T-cell (primary cell): ENCODE measurements at regions not wholly inside any gene's neighbourhood (a gene's known extent, or its start where the extent isn't known, plus 50 kb on each side); places are given as distances from the start of the nearest gene placed in this dataset.

Experiments
- ATAC-seq, 4 experiments: fragments of 200-7000 bp in 3 of 4; fragments of 150-1000 bp in 1 of 4; cut with Tn5 transposase; replicated peaks in 1 of 4; 1 replicate in 3 of 4; 2 replicates in 1 of 4; pipeline ENCODE4 v1.10.0; 2021; ENCODE audit warnings: moderate library complexity in 3 of 4, mild to moderate bottlenecking in 2 of 4, moderate number of reproducible peaks in 1 of 4
- CTCF ChIA-PET, 2 donors: fragments of 300-600 bp; sonication (Branson Sonifier 250); formaldehyde crosslinking; loops; one replicate each; lab custom pipeline; 2022; ENCODE audit warnings: antibody characterized with exemption in 2 of 2; lab: Charles Lee
- POLR2A ChIA-PET, 2 donors: fragments of 300-600 bp; sonication (Branson Sonifier 250); formaldehyde crosslinking; loops; one replicate each; lab custom pipeline; 2022; ENCODE audit warnings: antibody characterized with exemption in 2 of 2; lab: Charles Lee
- DNase-seq, 35 experiments: peaks; one replicate each; pipeline versions ENCODE4 v3.0.0 to v3.0.0-alpha.2; 2013 to 2023
- H3K27ac ChIP-seq: one replicate; pipeline ENCODE4 v1.5.1; 2013; ENCODE audit warnings: low read length
- H3K27me3 ChIP-seq, 2 experiments: replicated peaks in 1 of 2; 1 replicate in 1 of 2; 2 replicates in 1 of 2; pipeline versions ENCODE4 v1.6.1 to v1.7.0; 2013; ENCODE audit warnings: low read length in 1 of 2, mixed read lengths in 1 of 2; ENCODE audit not compliant: control insufficient read depth in 2 of 2, insufficient read depth in 2 of 2; ENCODE audit errors: extremely low read depth in 1 of 2
- H3K36me3 ChIP-seq, 2 donors: 1 replicate in 1 of 2; 2 replicates in 1 of 2; pipeline versions ENCODE4 v1.6.1 to v1.7.0; 2013; ENCODE audit warnings: low read length in 1 of 2; ENCODE audit not compliant: control insufficient read depth in 2 of 2, insufficient read depth in 1 of 2; ENCODE audit errors: extremely low read depth in 1 of 2
- H3K4me1 ChIP-seq, 2 experiments: 1 replicate in 1 of 2; 2 replicates in 1 of 2; pipeline versions ENCODE4 v1.6.1 to v1.7.0; 2013; ENCODE audit warnings: low read length in 2 of 2, mixed read lengths in 1 of 2; ENCODE audit not compliant: insufficient read depth in 2 of 2, control insufficient read depth in 1 of 2; ENCODE audit errors: extremely low read depth in 1 of 2
- H3K4me3 ChIP-seq, 2 donors: 1 replicate in 1 of 2; 2 replicates in 1 of 2; pipeline versions ENCODE4 v1.5.1 to v1.7.0; 2013; ENCODE audit warnings: mild to moderate bottlenecking in 2 of 2, low read length in 1 of 2, moderate library complexity in 1 of 2; ENCODE audit not compliant: control insufficient read depth in 1 of 2; ENCODE audit errors: extremely low read depth in 1 of 2
- H3K9me3 ChIP-seq: 2 replicates; pipeline ENCODE4 v1.7.0; 2013
- H3K27ac Mint-ChIP-seq, 2 donors: one replicate each; pipeline ENCODE4 v1.8.0; 2020 to 2021; ENCODE audit warnings: mild to moderate bottlenecking in 2 of 2, mixed read lengths in 2 of 2
- H3K27me3 Mint-ChIP-seq, 2 donors: one replicate each; pipeline ENCODE4 v1.8.0; 2021 to 2022; ENCODE audit warnings: mixed read lengths in 2 of 2
- H3K36me3 Mint-ChIP-seq: one replicate; pipeline ENCODE4 v1.8.0; 2021; ENCODE audit warnings: mixed read lengths
- H3K4me1 Mint-ChIP-seq, 3 donors: one replicate each; pipeline ENCODE4 v1.8.0; 2020 to 2022; ENCODE audit warnings: mixed read lengths in 3 of 3, mild to moderate bottlenecking in 1 of 3
- H3K4me3 Mint-ChIP-seq, 3 donors: one replicate each; pipeline ENCODE4 v1.8.0; 2020 to 2022; ENCODE audit warnings: mild to moderate bottlenecking in 3 of 3, mixed read lengths in 3 of 3, moderate library complexity in 3 of 3
- H3K9me3 Mint-ChIP-seq, 3 donors: one replicate each; pipeline ENCODE4 v1.8.0; 2020 to 2022; ENCODE audit warnings: mixed read lengths in 3 of 3
- WGBS: methylation state at CpG from one replicate; pipeline ENCODE4 v1.1.5; 2013; ENCODE audit warnings: missing lambda C conversion rate; ENCODE audit not compliant: insufficient coverage; 5-methylcytosine and 5-hydroxymethylcytosine counted together

DNA sequence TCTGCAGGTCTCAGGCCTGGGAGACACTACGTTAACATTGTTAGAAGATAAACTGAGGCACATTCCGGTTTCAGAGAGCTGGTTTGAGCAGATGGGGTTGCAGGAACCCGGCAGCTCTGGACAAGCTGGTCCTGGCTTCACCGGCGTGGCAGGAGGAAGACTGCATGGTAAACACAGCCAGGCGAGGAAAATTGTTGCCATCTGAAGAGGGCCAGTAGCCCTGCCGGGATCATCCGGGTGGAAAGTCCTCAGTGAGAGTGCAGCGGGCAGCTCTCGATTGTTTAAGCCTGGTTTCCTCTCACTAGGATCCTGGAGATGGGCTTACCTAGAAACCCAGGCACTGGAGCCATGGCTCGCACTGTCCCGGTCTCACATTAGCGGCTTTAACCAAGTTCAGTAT is 226.9 kb downstream of the IRX2 start:
- no peaks in the 10 kb centered on the region for H3K36me3 Mint-ChIP-seq
- no peak overlapping the region for H3K27ac ChIP-seq
- H3K4me1 ChIP-seq = no peaks in the 10 kb centered on the region
- no peaks in the 10 kb centered on the region for H3K4me1 Mint-ChIP-seq
- H3K27me3 Mint-ChIP-seq = no peaks in the 10 kb centered on the region
- no peaks in the 10 kb centered on the region for H3K27me3 ChIP-seq
- ChIA-PET POLR2A (no interaction called here), CTCF (no interaction called here)
- no peak overlapping the region for H3K27ac Mint-ChIP-seq
- H3K4me3 Mint-ChIP-seq = no peak overlapping the region
- H3K4me3 ChIP-seq = no peak overlapping the region
- no peaks in the 10 kb centered on the region for H3K36me3 ChIP-seq
- H3K9me3 ChIP-seq = no peaks in the 10 kb centered on the region
- ATAC-seq = no peak
- H3K9me3 Mint-ChIP-seq = peaks cover 3 to 10% (median 5%) of the 10 kb centered on the region in 3 donors
- DNase-seq = no peak
- 88% methylated on average over 13 of the region's 13 CpGs for WGBS

DNA sequence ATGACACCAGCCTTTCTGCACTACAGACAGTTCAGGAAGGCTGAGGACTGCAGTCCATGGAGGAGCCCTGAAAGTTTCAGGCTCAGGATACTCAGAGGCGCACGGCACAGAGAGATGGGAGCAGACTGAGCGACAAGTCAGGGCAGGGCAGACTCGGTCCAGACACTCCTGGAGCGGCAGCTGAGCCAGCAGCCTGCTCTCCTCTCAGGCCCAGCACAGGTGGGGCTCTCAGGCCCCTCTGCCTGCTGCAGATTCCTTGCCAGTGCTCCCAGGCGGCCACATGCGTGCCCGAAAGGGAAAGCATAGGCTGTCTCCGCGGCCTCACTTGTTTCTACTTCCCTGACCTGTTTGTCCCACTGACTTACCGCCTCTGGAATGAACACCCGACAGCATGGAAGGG is 228.3 kb downstream of the IRX2 start:
- CTCF ChIA-PET = no interaction called here
- Histone ChIP-seq H3K27me3 (no peaks in the 10 kb centered on the region), H3K4me3 (no peak overlapping the region), H3K36me3 (no peaks in the 10 kb centered on the region), H3K9me3 (no peaks in the 10 kb centered on the region), H3K27ac (no peak overlapping the region), H3K4me1 (no peaks in the 10 kb centered on the region)
- DNase-seq (no peak), ATAC-seq (no peak)
- POLR2A ChIA-PET = no interaction called here
- WGBS = 85% methylated on average over 12 of the region's 12 CpGs
- Mint-ChIP-seq H3K36me3 (no peaks in the 10 kb centered on the region), H3K4me1 (no peaks in the 10 kb centered on the region), H3K27me3 (no peaks in the 10 kb centered on the region), H3K9me3 (peaks cover 3 to 12% (median 5%) of the 10 kb centered on the region in 3 donors), H3K27ac (no peak overlapping the region), H3K4me3 (no peak overlapping the region)

DNA sequence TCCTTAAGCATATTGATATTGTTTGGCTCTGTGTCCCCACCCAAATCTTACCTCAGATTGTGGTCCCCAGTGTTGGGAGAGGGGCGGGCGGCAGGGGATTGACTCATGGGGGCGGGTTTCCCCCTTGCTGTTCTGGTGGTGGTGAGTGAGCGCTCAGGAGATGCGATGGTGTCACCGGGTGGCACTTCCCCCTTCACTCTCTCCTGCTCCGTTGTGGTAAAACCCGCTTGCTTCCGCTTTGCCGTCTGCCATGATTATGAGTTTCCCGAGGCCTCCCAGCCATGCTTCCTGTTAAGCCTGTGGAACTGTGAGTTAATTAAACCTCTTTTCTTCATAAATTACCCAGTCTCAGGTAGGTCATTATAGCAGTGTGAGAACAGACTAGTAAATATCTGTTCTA is 229.1 kb downstream of the IRX2 start:
- peaks cover 0 to 12% (median 3%) of the 10 kb centered on the region in 3 donors for H3K9me3 Mint-ChIP-seq
- CTCF ChIA-PET = no interaction called here
- H3K27ac Mint-ChIP-seq = no peak overlapping the region
- H3K27ac ChIP-seq = no peak overlapping the region
- H3K4me1 ChIP-seq = no peaks in the 10 kb centered on the region
- no peaks in the 10 kb centered on the region for H3K4me1 Mint-ChIP-seq
- ATAC-seq (no peak), DNase-seq (no peak)
- no peaks in the 10 kb centered on the region for H3K27me3 ChIP-seq
- no peak overlapping the region for H3K4me3 Mint-ChIP-seq
- H3K36me3 ChIP-seq = no peaks in the 10 kb centered on the region
- H3K4me3 ChIP-seq = no peak overlapping the region
- POLR2A ChIA-PET = no interaction called here
- no peaks in the 10 kb centered on the region for H3K9me3 ChIP-seq
- no peaks in the 10 kb centered on the region for H3K36me3 Mint-ChIP-seq
- no CpG with 5 or more reads among the region's 11 CpGs for WGBS
- no peaks in the 10 kb centered on the region for H3K27me3 Mint-ChIP-seq

DNA sequence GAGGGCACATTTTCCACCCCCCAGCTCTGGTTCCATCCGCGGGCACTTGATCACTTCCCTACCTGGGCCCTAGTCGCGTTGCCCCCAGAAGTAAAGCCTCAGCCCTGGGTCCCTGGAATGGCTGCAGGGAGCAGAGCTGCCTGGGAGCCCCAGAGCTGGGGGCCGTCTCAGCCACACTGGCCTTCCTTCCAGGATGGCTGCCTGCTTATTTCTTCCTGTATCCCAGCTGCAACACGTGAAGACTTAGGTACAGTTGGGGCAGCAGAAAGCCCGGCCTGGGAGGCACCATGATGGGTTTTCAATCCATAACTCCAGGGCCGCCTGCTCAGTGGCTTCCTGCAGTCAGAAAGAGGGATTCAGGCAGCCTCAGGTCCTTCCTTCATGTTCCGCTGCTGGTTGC is 232.3 kb downstream of the IRX2 start:
- ChIA-PET CTCF (no interaction called here), POLR2A (no interaction called here)
- Histone ChIP-seq H3K9me3 (no peaks in the 10 kb centered on the region), H3K4me3 (no peak overlapping the region), H3K27me3 (peaks cover 0 to 4% of the 10 kb centered on the region in 2 experiments), H3K4me1 (no peaks in the 10 kb centered on the region), H3K36me3 (no peaks in the 10 kb centered on the region), H3K27ac (no peak overlapping the region)
- DNase-seq (no peak), ATAC-seq (no peak)
- no peak overlapping the region for H3K27ac Mint-ChIP-seq
- no peaks in the 10 kb centered on the region for H3K4me1 Mint-ChIP-seq
- H3K36me3 Mint-ChIP-seq = no peaks in the 10 kb centered on the region
- peaks cover 0 to 3% of the 10 kb centered on the region in 2 donors for H3K27me3 Mint-ChIP-seq
- peaks cover 0 to 3% (median 0%) of the 10 kb centered on the region in 3 donors for H3K9me3 Mint-ChIP-seq
- 83% methylated on average over 7 of the region's 9 CpGs for WGBS
- H3K4me3 Mint-ChIP-seq = no peak overlapping the region

DNA sequence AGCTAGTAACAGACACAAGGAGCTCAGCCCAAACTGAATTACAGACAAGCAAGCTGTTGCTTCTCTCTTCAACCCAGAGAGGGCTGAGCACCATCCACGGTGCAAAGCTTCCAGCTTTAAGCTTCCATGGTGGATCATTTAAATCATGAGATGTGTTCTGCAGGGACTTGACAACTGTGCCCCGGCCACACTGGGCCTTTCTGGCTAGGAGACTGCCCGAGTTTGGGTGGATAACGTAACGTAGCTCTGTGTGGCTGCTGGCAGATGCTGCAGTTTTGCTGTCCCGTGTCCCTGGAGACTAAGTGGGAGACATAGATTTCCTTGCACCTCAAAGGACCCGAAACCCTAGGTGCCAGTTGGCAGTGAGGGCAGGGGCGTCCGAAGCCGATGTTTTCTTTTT is 234.0 kb downstream of the IRX2 start:
- H3K4me1 Mint-ChIP-seq = no peaks in the 10 kb centered on the region

DNA sequence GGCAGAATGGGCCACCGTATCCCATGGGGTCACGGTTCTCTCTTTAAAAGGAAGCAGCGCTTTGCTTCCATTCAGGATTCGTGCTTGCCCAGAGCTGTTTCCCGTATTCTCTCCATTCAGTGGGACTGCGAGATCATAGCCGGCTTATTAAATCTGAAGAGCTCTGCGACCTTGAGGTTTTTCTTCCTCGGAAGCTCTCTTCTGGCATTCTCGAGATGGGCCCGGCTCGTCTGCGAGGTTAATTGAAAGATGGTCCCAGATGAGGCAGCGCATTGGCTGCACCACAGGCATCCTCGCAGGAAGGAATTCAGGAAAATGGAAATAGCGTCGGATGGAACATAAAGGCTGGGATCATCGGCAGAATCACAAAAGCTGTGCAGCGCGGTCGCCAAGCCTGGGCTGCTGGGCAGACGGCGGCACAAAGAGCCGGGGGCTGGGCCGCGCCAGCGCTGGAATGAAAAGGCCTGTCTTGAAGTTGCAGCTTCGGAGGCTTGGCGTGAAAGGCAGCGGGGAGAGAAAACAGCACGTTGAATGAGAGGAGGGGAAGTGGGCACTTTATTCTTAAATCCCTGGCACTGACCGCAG is 236.2 kb downstream of the IRX2 start:
- H3K27me3 ChIP-seq = peaks cover 0 to 4% of the 10 kb centered on the region in 2 experiments
- ChIA-PET CTCF (no interaction called here), POLR2A (no interaction called here)
- 80% methylated on average over 31 of the region's 32 CpGs for WGBS
- DNase-seq (no peak), ATAC-seq (no peak)
- H3K4me3 ChIP-seq = no peak overlapping the region
- H3K9me3 ChIP-seq = no peaks in the 10 kb centered on the region
- Mint-ChIP-seq H3K36me3 (no peaks in the 10 kb centered on the region), H3K4me3 (no peak overlapping the region), H3K27me3 (peaks cover 0 to 3% of the 10 kb centered on the region in 2 donors), H3K9me3 (peaks cover 0 to 3% (median 0%) of the 10 kb centered on the region in 3 donors), H3K27ac (no peak overlapping the region), H3K4me1 (no peaks in the 10 kb centered on the region)
- no peak overlapping the region for H3K27ac ChIP-seq
- H3K36me3 ChIP-seq = no peaks in the 10 kb centered on the region
- H3K4me1 ChIP-seq = no peaks in the 10 kb centered on the region

More for the DNA sequence above, 234.0 kb downstream of the IRX2 start:
- no peaks in the 10 kb centered on the region for H3K36me3 ChIP-seq
- ChIA-PET CTCF (no interaction called here), POLR2A (no interaction called here)
- H3K9me3 ChIP-seq = no peaks in the 10 kb centered on the region
- H3K27ac ChIP-seq = no peak overlapping the region
- H3K36me3 Mint-ChIP-seq = no peaks in the 10 kb centered on the region
- peaks cover 0 to 3% (median 0%) of the 10 kb centered on the region in 3 donors for H3K9me3 Mint-ChIP-seq
- ATAC-seq (no peak), DNase-seq (no peak)
- H3K27me3 ChIP-seq = peaks cover 0 to 4% of the 10 kb centered on the region in 2 experiments
- no peak overlapping the region for H3K27ac Mint-ChIP-seq
- no peaks in the 10 kb centered on the region for H3K4me1 ChIP-seq
- H3K4me3 ChIP-seq = no peak overlapping the region
- peaks cover 0 to 3% of the 10 kb centered on the region in 2 donors for H3K27me3 Mint-ChIP-seq
- WGBS = 70% methylated on average over 5 of the region's 10 CpGs
- H3K4me3 Mint-ChIP-seq = no peak overlapping the region

DNA sequence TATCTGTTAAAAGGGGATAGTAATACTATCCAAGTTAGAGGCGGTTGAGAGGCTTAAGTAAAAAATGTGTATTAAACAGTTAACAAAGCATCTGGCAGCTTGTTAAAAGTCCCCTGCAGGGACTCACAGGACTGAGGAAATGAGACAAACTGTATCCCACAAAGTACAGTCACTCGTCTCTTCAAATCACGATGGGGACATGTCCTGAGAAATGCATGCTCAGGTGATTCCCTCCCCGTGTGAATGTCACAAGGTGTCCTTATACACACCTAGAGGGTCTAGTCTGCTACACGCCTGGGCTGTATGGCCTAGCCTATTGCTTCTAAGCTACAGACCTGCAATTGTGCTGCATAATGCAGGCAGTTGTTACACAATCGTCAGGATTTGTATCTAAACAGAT is 237.0 kb downstream of the IRX2 start:
- Mint-ChIP-seq H3K9me3 (peaks cover 0 to 1% (median 0%) of the 10 kb centered on the region in 3 donors), H3K36me3 (no peaks in the 10 kb centered on the region), H3K27me3 (peaks cover 0 to 8% of the 10 kb centered on the region in 2 donors), H3K4me3 (no peak overlapping the region), H3K4me1 (no peaks in the 10 kb centered on the region), H3K27ac (no peak overlapping the region)
- CTCF ChIA-PET = no interaction called here
- Histone ChIP-seq H3K9me3 (no peaks in the 10 kb centered on the region), H3K4me1 (no peaks in the 10 kb centered on the region), H3K27ac (no peak overlapping the region), H3K27me3 (peaks cover 0 to 4% of the 10 kb centered on the region in 2 experiments), H3K4me3 (no peak overlapping the region), H3K36me3 (no peaks in the 10 kb centered on the region)
- POLR2A ChIA-PET = no interaction called here
- DNase-seq = no peak
- WGBS = 78% methylated on average over 6 of the region's 6 CpGs
- no peak for ATAC-seq
